NT2/D1 (cell line): ENCODE measurements at regions not wholly inside any gene's neighbourhood (a gene's known extent, or its start where the extent isn't known, plus 50 kb on each side); places are given as distances from the start of the nearest gene placed in this dataset.
"Not testable (repeated sequence)": the region's sequence is repeated elsewhere in the genome, so short reads cannot be mapped to it uniquely, and the experiment has no call there.

Experiments used
- DNase-seq: peaks from one replicate; pipeline ENCODE4 v3.0.0-alpha.2; 2011; ENCODE audit warnings: low read depth, low spot score
- H3K27me3 ChIP-seq: 2 replicates; pipeline ENCODE4 v1.6.0; 2011; ENCODE audit warnings: mild to moderate bottlenecking; ENCODE audit not compliant: insufficient read length, insufficient read depth
- H3K36me3 ChIP-seq: 2 replicates; pipeline ENCODE4 v1.6.1; 2011; ENCODE audit warnings: mild to moderate bottlenecking, low read length, mixed read lengths; ENCODE audit not compliant: insufficient read depth, insufficient read length
- H3K4me1 ChIP-seq: 2 replicates; pipeline ENCODE4 v1.5.1; 2011; ENCODE audit not compliant: insufficient read depth, insufficient read length
- H3K4me3 ChIP-seq: 2 replicates; pipeline ENCODE4 v1.5.1; 2011; ENCODE audit warnings: low read depth; ENCODE audit not compliant: insufficient read length
- H3K9ac ChIP-seq: 2 replicates; pipeline ENCODE4 v1.6.0; 2011; ENCODE audit warnings: low read depth; ENCODE audit not compliant: insufficient read length
- H3K9me3 ChIP-seq: 2 replicates; pipeline ENCODE4 v1.5.1; 2011; ENCODE audit warnings: mild to moderate bottlenecking, low read length; ENCODE audit not compliant: insufficient read depth
- SUZ12 ChIP-seq: IDR thresholded peaks from 2 replicates; pipeline ENCODE4 v1.6.1; 2011; ENCODE audit not compliant: insufficient read length, insufficient read depth; ENCODE audit errors: extremely low read depth
- YY1 ChIP-seq: IDR thresholded peaks from 2 replicates; pipeline ENCODE4 v1.6.1; 2011; ENCODE audit not compliant: insufficient read length, insufficient read depth
- ZNF274 ChIP-seq: IDR thresholded peaks from 2 replicates; pipeline ENCODE4 v1.6.1; 2011; ENCODE audit warnings: mild to moderate bottlenecking, low read depth, low read length

GRCh38 chr12:47340411-47341015 lies 260.8 kb upstream of the AMIGO2 start:
- TF ChIP-seq ZNF274 (no peak), YY1 (no peak), SUZ12 (no peak)
- no peaks in the 10 kb centered on the region for H3K36me3 ChIP-seq
- H3K4me3 ChIP-seq: no peak overlapping the region
- H3K27me3 ChIP-seq: no peaks in the 10 kb centered on the region
- no peaks in the 10 kb centered on the region for H3K4me1 ChIP-seq
- no peak overlapping the region for H3K9ac ChIP-seq
- no peak for DNase-seq
- H3K9me3 ChIP-seq: no peaks in the 10 kb centered on the region; the same call in 1 of the 2 replicates

GRCh38 chr12:47337581-47337980 lies 257.8 kb upstream of the AMIGO2 start:
- TF ChIP-seq ZNF274 (no peak), YY1 (no peak), SUZ12 (no peak)
- H3K9ac ChIP-seq: no peak overlapping the region
- DNase-seq: no peak
- no peaks in the 10 kb centered on the region for H3K27me3 ChIP-seq
- no peaks in the 10 kb centered on the region for H3K36me3 ChIP-seq
- H3K4me3 ChIP-seq: no peak overlapping the region
- H3K4me1 ChIP-seq: no peaks in the 10 kb centered on the region
- H3K9me3 ChIP-seq: peaks cover 9% of the 10 kb centered on the region; the same call in 1 of the 2 replicates

GRCh38 chr12:47333271-47333858 lies 253.6 kb upstream of the AMIGO2 start:
- H3K4me3 ChIP-seq, DNase-seq, H3K27me3 ChIP-seq, H3K36me3 ChIP-seq, H3K4me1 ChIP-seq, H3K9ac ChIP-seq, H3K9me3 ChIP-seq: not testable (repeated sequence)

- H3K36me3 ChIP-seq: no peaks in the 10 kb centered on the region
- H3K27me3 ChIP-seq: no peaks in the 10 kb centered on the region
- no peaks in the 10 kb centered on the region for H3K4me1 ChIP-seq
- no peak for DNase-seq
- peaks cover 9% of the 10 kb centered on the region; the same call in 1 of the 2 replicates for H3K9me3 ChIP-seq
- no peak overlapping the region for H3K4me3 ChIP-seq
- TF ChIP-seq ZNF274: no peak
- TF ChIP-seq YY1: no peak
- TF ChIP-seq SUZ12: no peak
- H3K9ac ChIP-seq: no peak overlapping the region
These were observed 249.2 kb upstream of the AMIGO2 start for GRCh38 chr12:47328831-47329545.

GRCh38 chr12:47326190-47326589 lies 246.4 kb upstream of the AMIGO2 start:
- TF ChIP-seq ZNF274 (no peak), SUZ12 (no peak), YY1 (no peak)
- no peak for DNase-seq
- H3K36me3 ChIP-seq: no peaks in the 10 kb centered on the region

GRCh38 chr12:47323802-47324201 lies 244.0 kb upstream of the AMIGO2 start:
- Histone ChIP-seq H3K4me3 (no peak overlapping the region), H3K9me3 (no peaks in the 10 kb centered on the region), H3K4me1 (no peaks in the 10 kb centered on the region), H3K9ac (no peak overlapping the region), H3K36me3 (no peaks in the 10 kb centered on the region), H3K27me3 (no peaks in the 10 kb centered on the region)
- TF ChIP-seq SUZ12 (no peak), YY1 (no peak), ZNF274 (no peak)
- no peak for DNase-seq

More at GRCh38 chr12:47326190-47326589, 246.4 kb upstream of the AMIGO2 start:
- Histone ChIP-seq H3K4me3 (no peak overlapping the region), H3K9ac (no peak overlapping the region), H3K9me3 (no peaks in the 10 kb centered on the region), H3K27me3 (no peaks in the 10 kb centered on the region), H3K4me1 (no peaks in the 10 kb centered on the region)

GRCh38 chr12:47321436-47321835 lies 241.7 kb upstream of the AMIGO2 start:
- H3K36me3 ChIP-seq: no peaks in the 10 kb centered on the region
- H3K4me1 ChIP-seq: no peaks in the 10 kb centered on the region
- no peaks in the 10 kb centered on the region for H3K27me3 ChIP-seq
- H3K9ac ChIP-seq: no peak overlapping the region
- TF ChIP-seq ZNF274: no peak
- TF ChIP-seq YY1: no peak
- TF ChIP-seq SUZ12: no peak
- H3K4me3 ChIP-seq: no peak overlapping the region
- no peak for DNase-seq
- no peaks in the 10 kb centered on the region for H3K9me3 ChIP-seq
